ENCODE measurements at regions not wholly inside any gene's neighbourhood (a gene's known extent, or its start where the extent isn't known, plus 50 kb on each side); places are given as distances from the start of the nearest gene placed in this dataset.

DNA sequence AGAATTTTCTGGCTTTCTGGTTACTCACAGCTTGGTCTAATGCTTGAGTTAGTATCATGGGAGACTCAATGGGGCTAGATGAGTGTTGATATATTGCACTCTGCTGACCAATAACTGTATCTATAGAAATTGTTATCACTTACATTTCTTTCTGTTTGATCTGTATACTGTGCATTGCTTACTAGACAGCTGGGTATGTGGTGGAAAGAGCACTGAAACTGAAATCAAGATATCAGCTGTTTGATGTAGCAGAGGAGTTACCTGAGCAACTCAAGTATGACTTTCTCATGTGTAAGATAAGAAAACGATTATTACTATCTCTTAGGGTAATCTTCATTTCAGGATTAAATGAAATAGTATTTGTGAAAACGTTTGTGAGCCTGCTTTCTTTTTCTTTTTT is 183.0 kb downstream of the SLC15A5 start:
- TF ChIP-seq, protein P1, sequence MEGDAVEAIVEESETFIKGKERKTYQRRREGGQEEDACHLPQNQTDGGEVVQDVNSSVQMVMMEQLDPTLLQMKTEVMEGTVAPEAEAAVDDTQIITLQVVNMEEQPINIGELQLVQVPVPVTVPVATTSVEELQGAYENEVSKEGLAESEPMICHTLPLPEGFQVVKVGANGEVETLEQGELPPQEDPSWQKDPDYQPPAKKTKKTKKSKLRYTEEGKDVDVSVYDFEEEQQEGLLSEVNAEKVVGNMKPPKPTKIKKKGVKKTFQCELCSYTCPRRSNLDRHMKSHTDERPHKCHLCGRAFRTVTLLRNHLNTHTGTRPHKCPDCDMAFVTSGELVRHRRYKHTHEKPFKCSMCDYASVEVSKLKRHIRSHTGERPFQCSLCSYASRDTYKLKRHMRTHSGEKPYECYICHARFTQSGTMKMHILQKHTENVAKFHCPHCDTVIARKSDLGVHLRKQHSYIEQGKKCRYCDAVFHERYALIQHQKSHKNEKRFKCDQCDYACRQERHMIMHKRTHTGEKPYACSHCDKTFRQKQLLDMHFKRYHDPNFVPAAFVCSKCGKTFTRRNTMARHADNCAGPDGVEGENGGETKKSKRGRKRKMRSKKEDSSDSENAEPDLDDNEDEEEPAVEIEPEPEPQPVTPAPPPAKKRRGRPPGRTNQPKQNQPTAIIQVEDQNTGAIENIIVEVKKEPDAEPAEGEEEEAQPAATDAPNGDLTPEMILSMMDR (IDR thresholded peaks at IDR 0.05; ENCODE audit: low read depth, low read length) = no peak
- no peak for DNase-seq (ENCODE audit: extremely low read depth, low read depth)

DNA sequence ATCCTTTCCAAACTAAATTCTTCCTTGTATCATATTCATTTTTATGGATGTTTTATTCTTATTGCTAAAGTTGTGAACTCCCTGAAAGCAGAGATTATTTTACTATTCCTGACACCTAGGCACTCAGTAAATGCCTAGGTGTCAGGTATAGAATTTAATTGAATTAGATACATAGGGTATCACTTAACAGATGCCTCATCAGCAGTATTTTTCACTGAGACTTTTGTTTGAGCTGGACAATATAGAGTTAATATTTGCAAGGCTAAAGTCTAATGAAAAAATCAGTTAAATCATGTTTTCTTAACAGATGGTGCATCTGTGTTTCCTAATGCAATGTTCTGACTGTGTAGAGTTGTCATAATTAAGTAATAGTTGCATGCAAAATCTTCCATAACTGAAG is 182.7 kb downstream of the DERA start:
- DNase-seq (ENCODE audit: extremely low read depth, low read depth) = no peak
- TF ChIP-seq, protein P1 (IDR thresholded peaks at IDR 0.05; ENCODE audit: low read depth, low read length) = no peak

DNA sequence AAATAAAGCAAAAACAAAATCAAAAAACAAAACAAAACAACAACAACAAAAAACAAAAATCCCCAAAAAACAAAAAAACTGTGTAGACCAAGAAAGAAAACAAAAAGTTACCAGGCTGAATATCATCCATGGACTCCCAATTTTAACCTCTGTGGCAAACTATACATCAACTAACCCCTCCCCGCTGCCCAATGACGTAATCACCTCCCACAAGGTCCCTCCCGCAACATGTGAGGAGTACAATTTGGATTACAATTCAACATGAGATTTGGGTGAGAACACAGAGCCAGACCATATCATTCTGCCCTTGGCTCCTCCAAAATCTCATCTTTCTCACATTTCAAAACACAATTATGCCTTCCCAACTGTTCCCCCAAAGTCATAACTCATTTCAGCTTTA is 179.8 kb downstream of the DERA start:
- TF ChIP-seq, protein P1 (IDR thresholded peaks at IDR 0.05; ENCODE audit: low read depth, low read length) = no peak
- DNase-seq (ENCODE audit: extremely low read depth, low read depth) = no peak

DNA sequence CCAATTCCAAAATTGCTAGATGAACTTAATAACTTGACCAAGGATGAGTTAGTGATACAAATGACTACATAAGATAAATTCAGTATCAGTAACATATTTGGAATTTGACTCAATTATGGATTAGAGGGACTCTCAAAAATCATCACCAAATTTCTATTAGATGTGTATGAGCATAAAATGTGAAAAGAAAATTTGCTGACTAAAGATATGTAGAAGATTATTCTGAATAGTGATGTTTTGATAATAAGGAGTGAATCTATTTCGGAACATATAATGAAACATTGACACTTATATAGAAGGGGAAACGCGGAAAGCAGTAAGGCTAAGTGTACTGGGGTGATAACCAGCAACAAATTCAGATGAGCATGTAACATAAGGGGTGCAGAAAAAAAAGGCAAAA is 177.3 kb downstream of the DERA start:
- TF ChIP-seq, protein P1 (IDR thresholded peaks at IDR 0.05; ENCODE audit: low read depth, low read length) = no peak
- DNase-seq (ENCODE audit: extremely low read depth, low read depth) = no peak
